GM19328 (cell line): ENCODE measurements at regions not wholly inside any gene's neighbourhood (a gene's known extent, or its start where the extent isn't known, plus 50 kb on each side); places are given as distances from the start of the nearest gene placed in this dataset.
"Not testable (repeated sequence)": the region's sequence is repeated elsewhere in the genome, so short reads cannot be mapped to it uniquely, and the experiment has no call there.

ENCODE experiments used
- ATAC-seq: cut with Tn5 transposase; IDR thresholded peaks from one replicate; pipeline ENCODE4 v1.9.1; 2021; ENCODE audit warnings: mild to moderate bottlenecking, moderate library complexity; ENCODE audit not compliant: unreplicated experiment

DNA sequence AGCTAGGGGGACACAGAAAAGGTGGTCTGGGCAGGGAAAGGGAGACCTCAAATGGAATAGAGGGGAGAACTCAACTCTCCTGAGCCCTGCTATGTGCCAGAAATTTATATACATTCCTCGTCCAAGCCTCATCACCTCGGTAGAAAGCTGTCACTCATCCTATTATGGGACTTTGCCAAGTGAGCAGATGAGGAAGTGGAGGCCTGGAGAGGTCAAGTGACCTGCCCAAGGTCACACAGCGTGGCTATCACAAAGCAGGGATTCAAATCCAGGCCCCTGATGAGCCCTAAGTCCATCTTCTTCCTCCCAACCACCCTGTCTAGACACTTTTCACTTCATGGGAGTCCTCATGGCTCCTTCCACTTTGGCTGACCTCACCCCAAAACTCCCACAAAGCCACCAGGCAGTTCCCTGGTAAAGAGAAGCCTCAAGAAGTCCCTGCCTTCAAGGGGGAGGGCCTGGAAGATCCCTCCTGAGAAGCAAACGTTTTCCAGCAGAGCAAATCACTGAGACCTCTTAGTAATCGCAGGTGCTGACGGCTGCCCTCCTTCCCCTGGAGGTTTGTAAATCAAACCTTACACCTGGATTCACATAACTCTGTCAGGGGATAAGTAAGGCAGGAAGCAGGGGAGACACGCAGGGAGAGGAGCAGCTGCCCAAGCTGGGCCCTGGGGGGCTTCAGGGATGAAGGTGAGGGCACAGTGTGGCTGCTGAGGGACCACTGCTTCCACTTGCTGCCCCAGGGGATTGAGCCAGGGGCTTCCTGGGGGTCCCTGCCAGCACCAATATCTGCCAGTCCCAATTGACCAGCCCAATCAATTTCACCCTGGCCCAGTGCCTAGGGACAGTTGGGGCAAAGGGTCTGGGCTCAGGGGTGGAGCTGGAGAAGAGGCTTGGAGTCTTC is 351.2 kb downstream of the MATN1 start:
- no peak for ATAC-seq

- no peak for ATAC-seq
These were observed 352.1 kb downstream of the MATN1 start for GRCh38 chr1:30371179-30371788.

DNA sequence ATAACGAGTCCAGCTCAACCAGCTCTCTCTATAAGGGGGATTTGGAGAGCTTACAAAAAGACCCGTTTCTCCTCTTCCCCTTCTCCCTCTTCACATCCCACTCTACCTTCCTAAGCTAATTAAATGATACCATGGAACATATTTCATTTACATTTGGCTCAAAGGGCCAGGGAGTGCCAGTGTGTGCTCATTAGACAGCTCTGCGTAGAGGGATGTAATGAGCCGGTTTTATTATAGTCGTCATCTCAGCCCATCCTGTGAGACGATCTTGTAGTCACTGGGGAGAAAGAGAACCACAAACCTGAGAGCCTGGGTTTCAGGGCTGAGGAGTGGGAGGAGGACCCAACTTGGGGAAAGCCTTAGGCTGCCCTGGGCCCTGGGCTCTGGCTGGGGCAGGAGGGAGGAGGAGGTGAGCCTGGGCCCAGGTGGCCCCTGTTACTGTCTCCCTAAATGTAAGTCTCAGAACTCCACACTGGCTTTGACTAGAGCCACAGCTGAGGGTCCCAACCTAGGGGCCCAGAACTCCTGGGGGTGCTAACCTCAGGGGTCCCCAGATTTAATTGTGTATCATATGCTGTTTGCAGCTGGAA is 354.6 kb downstream of the MATN1 start:
- no peak for ATAC-seq

DNA sequence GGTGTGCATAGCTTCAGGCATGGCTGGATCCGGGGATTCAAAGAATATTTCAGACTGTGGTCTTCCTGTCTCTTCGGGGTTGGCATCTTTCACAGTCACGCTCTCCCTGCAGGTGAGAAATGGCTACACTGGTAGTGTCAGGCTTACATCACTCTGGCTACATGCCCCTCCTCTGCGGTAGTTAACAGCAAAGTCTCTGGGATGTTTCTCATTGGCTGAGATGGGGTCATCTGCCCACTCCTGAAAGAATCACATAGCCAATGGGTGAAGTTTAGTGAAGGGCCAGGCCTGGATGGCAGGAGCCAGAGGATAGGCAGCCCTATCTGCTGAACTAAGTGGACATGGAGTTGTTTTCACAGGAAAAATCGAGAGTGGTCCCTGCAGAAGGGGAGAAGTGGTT is 356.5 kb downstream of the MATN1 start:
- no peak for ATAC-seq

DNA sequence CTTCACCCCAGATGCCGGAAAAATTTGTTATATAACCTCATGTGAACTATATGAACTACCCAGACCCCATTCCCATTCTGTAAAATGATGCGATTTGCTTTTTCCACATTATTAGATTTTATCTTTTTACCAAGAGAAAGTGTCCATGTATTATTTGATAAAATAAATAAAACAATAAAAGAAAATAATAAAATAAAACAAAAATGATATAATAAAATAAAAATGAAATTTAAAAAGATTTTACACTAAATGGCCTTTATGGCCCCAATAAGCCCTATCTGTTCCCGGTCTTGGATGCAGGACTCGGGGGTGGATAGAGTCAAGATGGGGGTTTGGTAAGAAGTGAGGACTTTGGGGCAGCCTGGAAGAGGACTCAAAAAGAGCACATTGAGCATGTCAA is 357.2 kb downstream of the MATN1 start:
- no peak for ATAC-seq

DNA sequence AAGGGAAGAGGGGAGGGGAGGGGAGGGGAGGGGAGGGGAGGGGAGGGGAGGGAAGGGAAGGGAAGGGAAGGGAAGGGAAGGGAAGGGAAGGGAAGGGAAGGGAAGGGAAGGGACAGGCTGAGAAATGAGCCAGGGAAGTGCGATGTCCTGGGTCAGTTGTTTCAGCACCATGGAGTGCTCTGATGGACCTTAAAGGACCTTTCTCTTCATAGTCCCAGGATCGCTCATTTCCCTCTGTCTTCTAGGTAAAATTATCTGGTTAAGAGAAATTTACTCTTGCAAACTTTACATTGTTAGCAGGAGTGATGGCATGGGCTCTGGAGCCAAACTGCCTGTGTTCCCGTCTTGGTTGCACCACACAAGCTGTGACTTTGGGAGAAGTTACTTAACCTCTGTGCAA is 357.8 kb downstream of the MATN1 start:
- no peak for ATAC-seq

- no peak for ATAC-seq
These were observed 360.4 kb downstream of the MATN1 start for GRCh38 chr1:30363031-30363430.

DNA sequence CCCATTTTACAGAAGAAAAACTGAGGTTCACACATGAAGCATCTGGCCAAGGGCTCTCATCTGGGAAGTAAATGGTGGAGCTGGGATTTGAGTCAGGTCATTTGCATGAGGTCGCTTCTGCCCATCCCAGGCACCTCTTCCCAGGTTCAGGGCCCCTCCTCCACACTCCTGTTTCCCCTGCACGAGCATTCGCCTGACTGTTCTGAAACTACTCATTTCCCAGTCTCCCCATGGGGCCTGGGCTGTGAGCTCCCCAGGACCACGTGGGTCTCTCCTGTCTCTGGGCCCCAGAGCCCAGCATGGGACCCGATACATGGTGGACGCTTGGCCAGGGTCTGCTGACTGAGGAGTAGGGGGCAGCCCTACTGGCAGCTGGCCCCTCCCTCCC is 360.8 kb downstream of the MATN1 start:
- ATAC-seq: no peak

GRCh38 chr1:30361890-30362602 is 361.3 kb downstream of the MATN1 start:
- not testable (repeated sequence) for ATAC-seq

GRCh38 chr1:30360753-30361152 is 362.6 kb downstream of the MATN1 start:
- ATAC-seq: no peak

GRCh38 chr1:30360281-30360680 is 363.1 kb downstream of the MATN1 start:
- no peak for ATAC-seq

DNA sequence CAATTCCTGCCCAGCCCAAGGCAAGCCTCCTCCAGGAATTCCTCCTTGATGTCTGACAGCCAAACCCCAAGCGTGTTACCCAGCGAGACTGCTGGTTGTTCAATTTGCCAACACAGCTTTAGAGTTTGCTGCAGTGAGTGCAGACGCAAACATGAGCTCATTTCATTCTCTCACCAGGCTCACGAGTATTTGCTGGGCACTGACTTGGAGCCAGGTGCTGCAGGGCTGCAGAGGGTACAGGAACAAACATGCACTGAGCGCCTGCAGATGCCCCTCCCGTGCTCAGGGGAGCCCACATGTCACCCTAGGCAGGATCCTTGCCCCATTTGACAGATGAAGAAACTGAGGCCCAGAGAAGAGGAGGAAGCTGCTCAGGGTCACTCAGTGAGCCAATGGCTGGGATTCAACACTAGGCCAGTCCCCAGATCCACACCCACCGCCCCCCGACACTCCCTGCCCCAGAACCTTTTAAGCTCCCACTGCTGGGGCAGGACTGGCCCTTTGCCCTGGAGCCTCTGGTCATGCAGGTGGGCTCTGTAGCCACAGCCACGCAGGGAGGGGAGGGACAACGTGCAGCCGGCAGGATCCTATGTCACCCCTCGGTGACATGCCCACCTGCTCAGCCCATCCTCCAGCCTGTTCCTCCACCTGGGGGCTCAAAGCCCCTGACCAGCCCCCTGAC is 363.7 kb downstream of the MATN1 start:
- no peak for ATAC-seq

DNA sequence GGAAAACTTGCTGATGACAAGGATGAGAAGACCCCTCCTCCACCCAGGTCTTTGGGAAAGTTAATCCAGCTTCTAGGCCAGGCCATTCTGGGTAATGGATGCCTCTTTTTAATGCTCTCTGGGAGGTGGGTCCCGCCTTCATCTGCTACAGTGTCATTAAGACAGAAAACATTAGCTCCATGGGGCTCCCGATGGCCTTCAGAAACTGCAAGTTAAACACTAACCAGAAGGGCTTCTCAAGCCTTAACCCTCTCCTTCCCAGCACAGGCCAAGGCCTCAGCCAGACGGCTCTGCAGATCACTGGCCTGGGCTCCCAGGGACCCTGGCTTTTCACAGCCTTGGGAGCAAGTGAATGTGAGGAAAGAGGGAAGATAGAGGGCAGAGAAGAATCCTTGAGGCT is 364.9 kb downstream of the MATN1 start:
- ATAC-seq: no peak

DNA sequence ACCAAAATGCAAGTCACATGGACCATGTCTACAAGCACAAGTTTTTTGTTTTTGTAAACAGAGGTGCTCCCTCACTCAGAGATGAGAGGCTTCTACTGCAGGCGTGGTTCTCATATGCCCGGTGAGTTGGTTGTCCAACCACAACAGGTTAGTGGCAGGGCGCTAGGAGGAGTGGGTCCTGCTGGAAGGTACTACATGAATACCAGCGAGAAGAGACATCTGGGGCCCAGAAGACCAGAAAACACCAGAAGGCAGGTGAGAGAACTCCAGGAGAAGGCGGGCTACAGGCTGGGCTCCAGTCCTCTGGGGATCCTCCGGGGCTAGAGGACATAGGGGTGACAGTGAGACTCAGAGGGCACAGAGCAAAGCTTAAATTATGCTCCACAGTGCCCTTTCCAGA is 366.5 kb downstream of the MATN1 start:
- ATAC-seq: no peak

GRCh38 chr1:30354410-30354809 is 369.0 kb downstream of the MATN1 start:
- no peak for ATAC-seq

- ATAC-seq: no peak
These were observed 369.7 kb downstream of the MATN1 start for GRCh38 chr1:30353637-30354036.

DNA sequence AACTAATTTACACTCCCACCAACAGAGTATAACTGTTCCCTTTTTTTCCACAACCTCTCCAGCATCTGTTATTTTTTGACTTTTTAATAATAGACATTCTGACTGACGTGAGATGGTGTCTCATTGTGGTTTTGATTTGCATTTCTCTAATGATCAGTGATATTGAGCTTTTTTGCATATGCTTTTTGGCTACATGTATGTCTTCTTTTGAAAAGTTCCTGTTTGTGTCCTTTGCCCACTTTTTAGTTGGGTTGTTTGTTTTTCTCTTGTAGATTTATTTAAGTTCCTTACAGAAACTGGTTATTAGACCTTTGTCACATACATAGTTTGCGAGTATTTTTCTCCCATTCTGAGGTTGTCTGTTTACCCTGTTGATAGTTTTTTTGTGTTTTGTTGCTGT is 375.2 kb downstream of the MATN1 start:
- no peak for ATAC-seq

DNA sequence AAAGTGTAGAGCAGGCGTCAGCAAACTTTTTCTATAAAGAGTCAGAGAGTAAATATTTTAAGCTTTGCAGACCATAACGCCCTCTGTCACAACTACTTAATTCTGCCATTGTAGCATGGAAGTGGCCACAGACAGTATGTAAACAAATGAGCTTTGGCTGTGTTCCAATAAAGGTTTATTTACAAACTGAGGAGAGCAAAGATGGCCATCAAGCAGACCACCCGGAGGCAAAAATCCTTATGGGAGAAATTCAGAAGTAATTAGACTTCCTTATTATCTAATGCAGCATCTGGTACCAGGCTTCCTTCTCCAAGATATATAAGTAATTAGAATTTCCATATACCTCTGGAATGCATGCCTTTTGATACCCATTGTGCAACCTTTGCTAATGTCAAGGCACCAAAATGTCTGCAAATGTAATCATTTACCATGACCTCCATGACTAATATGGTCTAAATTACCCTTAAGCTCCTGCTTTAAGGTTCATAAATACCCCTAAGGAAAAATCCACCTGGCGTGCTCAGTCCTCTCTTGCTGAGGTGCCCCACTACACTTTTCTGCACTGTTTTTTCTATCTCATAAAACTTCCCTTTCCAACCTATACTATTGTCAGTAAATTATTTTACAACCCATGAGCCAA is 377.8 kb downstream of the MATN1 start:
- ATAC-seq: no peak

DNA sequence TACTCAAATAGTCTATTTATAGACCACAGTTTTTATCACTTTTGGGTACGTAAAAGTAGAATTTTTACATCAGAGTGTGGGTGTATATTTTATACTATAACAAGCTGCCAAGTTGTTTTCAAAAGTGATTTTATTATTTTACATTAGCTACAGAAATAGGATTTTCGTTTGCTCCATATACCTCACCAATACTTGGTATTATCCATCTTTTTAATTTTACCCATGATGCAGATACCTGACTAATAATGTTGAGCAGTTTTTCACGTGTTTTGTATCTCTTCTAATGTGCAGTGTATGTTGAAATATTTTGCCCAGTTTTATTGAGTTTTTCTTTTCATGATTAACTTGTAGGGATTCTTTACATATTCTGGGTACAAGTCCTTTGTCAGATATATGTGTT is 379.8 kb downstream of the MATN1 start:
- ATAC-seq: no peak

- ATAC-seq: no peak
These were observed 380.7 kb downstream of the MATN1 start for GRCh38 chr1:30342535-30343141.
